ENCODE measurements at regions not wholly inside any gene's neighbourhood (a gene's known extent, or its start where the extent isn't known, plus 50 kb on each side); places are given as distances from the start of the nearest gene placed in this dataset.

- TF ChIP-seq EZH2 (IDR thresholded peaks at IDR 0.05; ENCODE audit: low read length, unreplicated experiment): no peak
- no peak for TF ChIP-seq EZH2phosphoT487 (IDR thresholded peaks at IDR 0.05; ENCODE audit: borderline replicate concordance, low read length)
Measured at GRCh38 chr1:116832932-116833578, 76.7 kb upstream of the PTGFRN start.

Data from PC-3 (cell line).